ENCODE measurements at regions not wholly inside any gene's neighbourhood (a gene's known extent, or its start where the extent isn't known, plus 50 kb on each side); places are given as distances from the start of the nearest gene placed in this dataset.

GRCh38 chr11:38305682-38306081, 1707.6 kb upstream of the RAG2 start:
- Histone ChIP-seq H3K36me3 (no peaks in the 10 kb centered on the region), H3K9me3 (no peaks in the 10 kb centered on the region), H3K4me1 (no peaks in the 10 kb centered on the region), H3K27me3 (ENCODE audit: low read depth) (no peaks in the 10 kb centered on the region), H3K4me3 (no peak overlapping the region), H3K27ac (no peak overlapping the region)
- intact Hi-C loops (cut with DNase I), result no loop called here
- no peak for TF ChIP-seq CTCF (IDR thresholded peaks at IDR 0.05)
- DNase-seq, result no peak
- ATAC-seq, result no peak

GRCh38 chr11:38304926-38305325, 1706.9 kb upstream of the RAG2 start:
- intact Hi-C loops (cut with DNase I), result no loop called here
- no peaks in the 10 kb centered on the region for H3K27me3 ChIP-seq (ENCODE audit: low read depth)
- ATAC-seq, result no peak
- no peak overlapping the region for H3K4me3 ChIP-seq
- TF ChIP-seq CTCF (IDR thresholded peaks at IDR 0.05), result no peak
- no peak for DNase-seq
- no peak overlapping the region for H3K27ac ChIP-seq
- H3K4me1 ChIP-seq, result no peaks in the 10 kb centered on the region
- no peaks in the 10 kb centered on the region for H3K9me3 ChIP-seq
- H3K36me3 ChIP-seq, result no peaks in the 10 kb centered on the region

- ATAC-seq, result no peak
- H3K36me3 ChIP-seq, result no peaks in the 10 kb centered on the region
- TF ChIP-seq CTCF (IDR thresholded peaks at IDR 0.05), result no peak
- H3K9me3 ChIP-seq, result no peaks in the 10 kb centered on the region
- no peak overlapping the region for H3K4me3 ChIP-seq
- H3K4me1 ChIP-seq, result no peaks in the 10 kb centered on the region
- DNase-seq, result no peak
- no peak overlapping the region for H3K27ac ChIP-seq
- no peaks in the 10 kb centered on the region for H3K27me3 ChIP-seq (ENCODE audit: low read depth)
- intact Hi-C loops (cut with DNase I), result no loop called here
Observed at GRCh38 chr11:38302564-38302963, 1704.5 kb upstream of the RAG2 start.

GRCh38 chr11:38300570-38300969, 1702.5 kb upstream of the RAG2 start:
- Histone ChIP-seq H3K27me3 (ENCODE audit: low read depth) (no peaks in the 10 kb centered on the region), H3K9me3 (no peaks in the 10 kb centered on the region), H3K27ac (no peak overlapping the region), H3K4me3 (no peak overlapping the region), H3K36me3 (no peaks in the 10 kb centered on the region), H3K4me1 (no peaks in the 10 kb centered on the region)
- intact Hi-C loops (cut with DNase I), result no loop called here
- ATAC-seq (no peak), DNase-seq (no peak)
- TF ChIP-seq CTCF (IDR thresholded peaks at IDR 0.05), result no peak

GRCh38 chr11:38296211-38296776, 1698.3 kb upstream of the RAG2 start:
- Histone ChIP-seq H3K27ac (no peak overlapping the region), H3K9me3 (no peaks in the 10 kb centered on the region), H3K4me3 (no peak overlapping the region), H3K36me3 (no peaks in the 10 kb centered on the region), H3K27me3 (ENCODE audit: low read depth) (no peaks in the 10 kb centered on the region), H3K4me1 (no peaks in the 10 kb centered on the region)
- ATAC-seq (peak in 1 of 2 donors; percentile 56), DNase-seq (no peak)
- intact Hi-C loops (cut with DNase I), result no loop called here
- TF ChIP-seq CTCF (IDR thresholded peaks at IDR 0.05), result no peak

GRCh38 chr11:38282718-38283117, 1684.7 kb upstream of the RAG2 start:
- no peaks in the 10 kb centered on the region for H3K4me1 ChIP-seq
- no peaks in the 10 kb centered on the region for H3K36me3 ChIP-seq

More at GRCh38 chr11:38282718-38283117, 1684.7 kb upstream of the RAG2 start:
- intact Hi-C loops (cut with DNase I), result no loop called here
- Histone ChIP-seq H3K27me3 (ENCODE audit: low read depth) (no peaks in the 10 kb centered on the region), H3K9me3 (no peaks in the 10 kb centered on the region), H3K4me3 (no peak overlapping the region), H3K27ac (no peak overlapping the region)
- TF ChIP-seq CTCF (IDR thresholded peaks at IDR 0.05), result no peak
- DNase-seq, result no peak
- no peak for ATAC-seq
